Fibroblast of lung (primary cell): ENCODE measurements at regions not wholly inside any gene's neighbourhood (a gene's known extent, or its start where the extent isn't known, plus 50 kb on each side); places are given as distances from the start of the nearest gene placed in this dataset.

Source experiments
- DNase-seq, 2 donors: peaks; one replicate each; pipeline versions ENCODE4 v3.0.0 to v3.0.0-alpha.2; 2010; ENCODE audit warnings: low read depth in 2 of 2
- H2AFZ ChIP-seq: 2 replicates; pipeline ENCODE4 v1.5.1; 2012; ENCODE audit warnings: low read length, control low read depth, inconsistent platforms
- H3K27ac ChIP-seq: 2 replicates; pipeline ENCODE4 v1.5.1; 2011; ENCODE audit warnings: low read length, control low read depth; ENCODE audit not compliant: insufficient read depth
- H3K27me3 ChIP-seq: 2 replicates; pipeline ENCODE4 v1.5.1; 2011; ENCODE audit warnings: mild to moderate bottlenecking, low read length; ENCODE audit not compliant: control insufficient read depth, insufficient read depth
- H3K36me3 ChIP-seq: 2 replicates; pipeline ENCODE4 v1.5.1; 2011; ENCODE audit warnings: low read length; ENCODE audit not compliant: control insufficient read depth, insufficient read depth
- H3K4me1 ChIP-seq: 2 replicates; pipeline ENCODE4 v1.5.1; 2011; ENCODE audit warnings: low read length; ENCODE audit not compliant: control insufficient read depth, insufficient read depth; ENCODE audit errors: extremely low read depth
- H3K4me2 ChIP-seq: 2 replicates; pipeline ENCODE4 v1.5.1; 2011; ENCODE audit warnings: low read length, control low read depth; ENCODE audit not compliant: insufficient read depth; ENCODE audit errors: extremely low read depth
- H3K4me3 ChIP-seq, 4 experiments: fragments of 200-600 bp in 1 of 4; sonication (generic) in 1 of 4; replicated peaks in 1 of 4; 2 replicates each; pipeline ENCODE4 v1.5.1; 2011 to 2016; ENCODE audit warnings: low read length in 4 of 4, low read depth in 3 of 4, mild to moderate bottlenecking in 3 of 4, control low read depth in 2 of 4, inconsistent platforms in 1 of 4, mixed read lengths in 1 of 4; ENCODE audit not compliant: insufficient read depth in 1 of 4; ENCODE audit errors: control extremely low read depth in 1 of 4
- H3K79me2 ChIP-seq: 2 replicates; pipeline ENCODE4 v1.5.1; 2012; ENCODE audit warnings: mild to moderate bottlenecking, low read length, inconsistent platforms; ENCODE audit not compliant: control insufficient read depth, insufficient read depth
- H3K9ac ChIP-seq: 2 replicates; pipeline ENCODE4 v1.5.1; 2011; ENCODE audit warnings: mild to moderate bottlenecking, low read length, control low read depth; ENCODE audit not compliant: insufficient read depth
- H3K9me3 ChIP-seq: 2 replicates; pipeline ENCODE4 v1.5.1; 2012; ENCODE audit warnings: low read depth, low read length; ENCODE audit not compliant: control insufficient read depth, insufficient read depth
- H4K20me1 ChIP-seq: 2 replicates; pipeline ENCODE4 v1.5.1; 2011; ENCODE audit warnings: low read length; ENCODE audit not compliant: control insufficient read depth, insufficient read depth; ENCODE audit errors: extremely low read depth
- CTCF ChIP-seq, 2 donors: IDR thresholded peaks in 1 of 2; conservative IDR thresholded peaks in 1 of 2; 1 replicate in 1 of 2; 2 replicates in 1 of 2; pipeline ENCODE4 v1.5.1; 2011 to 2012; ENCODE audit warnings: low read length in 2 of 2, control low read depth in 1 of 2, inconsistent platforms in 1 of 2, low read depth in 1 of 2, mild to moderate bottlenecking in 1 of 2
- EZH2 ChIP-seq: IDR thresholded peaks from 2 replicates; pipeline ENCODE4 v1.5.1; 2012; ENCODE audit warnings: low read length, control low read depth, mild to moderate bottlenecking; ENCODE audit errors: missing control alignments

GRCh38 chr6:144561455-144562043 lies 276.4 kb downstream of the UTRN start:
- H4K20me1 ChIP-seq = no peaks in the 10 kb centered on the region
- H3K9me3 ChIP-seq = no peaks in the 10 kb centered on the region

GRCh38 chr6:144564202-144564601 lies 279.1 kb downstream of the UTRN start:
- H2AFZ ChIP-seq = no peak overlapping the region
- H3K9ac ChIP-seq = no peak overlapping the region
- H4K20me1 ChIP-seq = no peaks in the 10 kb centered on the region
- H3K27me3 ChIP-seq = no peaks in the 10 kb centered on the region
- H3K4me2 ChIP-seq = no peak overlapping the region
- no peak overlapping the region for H3K4me3 ChIP-seq
- H3K27ac ChIP-seq = no peak overlapping the region
- H3K79me2 ChIP-seq = no peaks in the 10 kb centered on the region
- no peak for TF ChIP-seq EZH2
- no peak for TF ChIP-seq CTCF (conservative IDR thresholded peaks at IDR 0.05 in 1 of 2, IDR thresholded peaks at IDR 0.05 in 1 of 2; ENCODE audit: low read depth in 1 of 2, low read length in 2 of 2)
- DNase-seq = no peak
- H3K9me3 ChIP-seq = no peaks in the 10 kb centered on the region
- H3K4me1 ChIP-seq = no peaks in the 10 kb centered on the region
- H3K36me3 ChIP-seq = no peaks in the 10 kb centered on the region

More at GRCh38 chr6:144561455-144562043, 276.4 kb downstream of the UTRN start:
- TF ChIP-seq CTCF (conservative IDR thresholded peaks at IDR 0.05 in 1 of 2, IDR thresholded peaks at IDR 0.05 in 1 of 2; ENCODE audit: low read depth in 1 of 2, low read length in 2 of 2) (no peak), EZH2 (no peak)
- no peaks in the 10 kb centered on the region for H3K79me2 ChIP-seq
- no peaks in the 10 kb centered on the region for H3K27me3 ChIP-seq
- H3K4me2 ChIP-seq = no peak overlapping the region
- H3K27ac ChIP-seq = no peak overlapping the region
- no peak overlapping the region for H3K4me3 ChIP-seq
- no peaks in the 10 kb centered on the region for H3K4me1 ChIP-seq
- no peaks in the 10 kb centered on the region for H3K36me3 ChIP-seq
- DNase-seq = no peak
- no peak overlapping the region for H2AFZ ChIP-seq
- no peak overlapping the region for H3K9ac ChIP-seq

- Histone ChIP-seq H3K4me3 (no peak overlapping the region), H3K9ac (no peak overlapping the region), H3K4me1 (no peaks in the 10 kb centered on the region), H3K9me3 (no peaks in the 10 kb centered on the region), H3K27me3 (no peaks in the 10 kb centered on the region), H3K36me3 (no peaks in the 10 kb centered on the region), H3K27ac (no peak overlapping the region), H3K4me2 (no peak overlapping the region), H4K20me1 (no peaks in the 10 kb centered on the region), H3K79me2 (no peaks in the 10 kb centered on the region), H2AFZ (no peak overlapping the region)
- TF ChIP-seq EZH2 (no peak), CTCF (conservative IDR thresholded peaks at IDR 0.05 in 1 of 2, IDR thresholded peaks at IDR 0.05 in 1 of 2; ENCODE audit: low read depth in 1 of 2, low read length in 2 of 2) (no peak)
- DNase-seq = peak in 1 of 2 donors; percentile 33
Measured at GRCh38 chr6:144566868-144567615, 281.9 kb downstream of the UTRN start.
